ENCODE measurements at regions not wholly inside any gene's neighbourhood (a gene's known extent, or its start where the extent isn't known, plus 50 kb on each side); places are given as distances from the start of the nearest gene placed in this dataset.

- Mint-ChIP-seq H3K9me3 (ENCODE audit: low read depth) (no peaks in the 10 kb centered on the region), H3K27me3 (no peaks in the 10 kb centered on the region), H3K4me3 (ENCODE audit: low read depth) (no peak overlapping the region), H3K36me3 (ENCODE audit: insufficient read depth) (no peaks in the 10 kb centered on the region), H3K27ac (no peak overlapping the region), H3K4me1 (ENCODE audit: low read depth) (no peaks in the 10 kb centered on the region)
- no peak for DNase-seq (ENCODE audit: low spot score, unreplicated experiment)
- no peak for TF ChIP-seq CTCF (IDR thresholded peaks at IDR 0.05; ENCODE audit: unreplicated experiment)
Observed at GRCh38 chr6:125474061-125474460, 172.3 kb upstream of the HDDC2 start.

GRCh38 chr6:125477156-125477555 is 175.4 kb upstream of the HDDC2 start:
- H3K9me3 Mint-ChIP-seq (ENCODE audit: low read depth), result no peaks in the 10 kb centered on the region
- H3K4me1 Mint-ChIP-seq (ENCODE audit: low read depth), result no peaks in the 10 kb centered on the region
- H3K27ac Mint-ChIP-seq, result no peak overlapping the region
- no peak overlapping the region for H3K4me3 Mint-ChIP-seq (ENCODE audit: low read depth)
- TF ChIP-seq CTCF (IDR thresholded peaks at IDR 0.05; ENCODE audit: unreplicated experiment), result no peak
- no peaks in the 10 kb centered on the region for H3K27me3 Mint-ChIP-seq
- H3K36me3 Mint-ChIP-seq (ENCODE audit: insufficient read depth), result no peaks in the 10 kb centered on the region
- DNase-seq (ENCODE audit: low spot score, unreplicated experiment), result no peak

GRCh38 chr6:125477844-125478243 is 176.1 kb upstream of the HDDC2 start:
- H3K4me1 Mint-ChIP-seq (ENCODE audit: low read depth), result no peaks in the 10 kb centered on the region
- no peak overlapping the region for H3K27ac Mint-ChIP-seq
- no peak for DNase-seq (ENCODE audit: low spot score, unreplicated experiment)
- no peaks in the 10 kb centered on the region for H3K27me3 Mint-ChIP-seq
- no peaks in the 10 kb centered on the region for H3K36me3 Mint-ChIP-seq (ENCODE audit: insufficient read depth)
- no peaks in the 10 kb centered on the region for H3K9me3 Mint-ChIP-seq (ENCODE audit: low read depth)
- no peak for TF ChIP-seq CTCF (IDR thresholded peaks at IDR 0.05; ENCODE audit: unreplicated experiment)
- H3K4me3 Mint-ChIP-seq (ENCODE audit: low read depth), result no peak overlapping the region

GRCh38 chr6:125480146-125480545 is 178.4 kb upstream of the HDDC2 start:
- no peaks in the 10 kb centered on the region for H3K36me3 Mint-ChIP-seq (ENCODE audit: insufficient read depth)
- H3K9me3 Mint-ChIP-seq (ENCODE audit: low read depth), result no peaks in the 10 kb centered on the region
- no peak for DNase-seq (ENCODE audit: low spot score, unreplicated experiment)
- H3K4me3 Mint-ChIP-seq (ENCODE audit: low read depth), result no peak overlapping the region
- no peaks in the 10 kb centered on the region for H3K4me1 Mint-ChIP-seq (ENCODE audit: low read depth)
- no peak overlapping the region for H3K27ac Mint-ChIP-seq
- TF ChIP-seq CTCF (IDR thresholded peaks at IDR 0.05; ENCODE audit: unreplicated experiment), result no peak
- H3K27me3 Mint-ChIP-seq, result peaks cover 3% of the 10 kb centered on the region

DNA sequence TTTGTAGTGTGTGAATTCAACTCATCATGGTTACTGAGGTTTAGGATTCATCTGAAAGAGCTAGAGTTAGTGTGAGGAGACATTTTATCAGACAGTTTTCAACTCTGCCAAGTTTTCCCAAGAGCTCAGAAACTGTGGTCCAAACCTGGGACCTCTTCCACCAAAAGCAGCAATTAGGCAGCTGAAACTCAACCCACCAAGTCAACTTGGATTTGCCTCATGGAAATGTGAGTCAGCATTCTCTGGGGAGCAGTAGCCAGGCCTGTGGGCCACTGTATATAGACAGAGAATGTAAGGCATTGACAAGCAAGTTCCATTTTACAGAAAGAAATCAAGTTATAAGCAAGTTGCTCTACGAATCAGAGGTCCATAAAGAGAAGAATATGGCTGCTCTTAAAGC is 178.8 kb upstream of the HDDC2 start:
- Mint-ChIP-seq H3K9me3 (ENCODE audit: low read depth) (no peaks in the 10 kb centered on the region), H3K27me3 (peaks cover 3% of the 10 kb centered on the region), H3K4me1 (ENCODE audit: low read depth) (no peaks in the 10 kb centered on the region), H3K4me3 (ENCODE audit: low read depth) (no peak overlapping the region), H3K36me3 (ENCODE audit: insufficient read depth) (no peaks in the 10 kb centered on the region), H3K27ac (no peak overlapping the region)
- TF ChIP-seq CTCF (IDR thresholded peaks at IDR 0.05; ENCODE audit: unreplicated experiment), result no peak
- DNase-seq (ENCODE audit: low spot score, unreplicated experiment), result no peak
